Fibroblast of mammary gland (primary cell): ENCODE measurements at regions not wholly inside any gene's neighbourhood (a gene's known extent, or its start where the extent isn't known, plus 50 kb on each side); places are given as distances from the start of the nearest gene placed in this dataset.

Source experiments
- DNase-seq: peaks from one replicate; pipeline ENCODE4 v3.0.0-alpha.2; 2010; ENCODE audit warnings: low read depth
- H3K4me3 ChIP-seq: 2 replicates; pipeline ENCODE4 v1.5.1; 2011; ENCODE audit warnings: low read depth, mild to moderate bottlenecking, low read length, moderate library complexity; ENCODE audit not compliant: control insufficient read depth
- CTCF ChIP-seq: conservative IDR thresholded peaks from 2 replicates; pipeline ENCODE4 v1.5.1; 2011; ENCODE audit warnings: low read depth, low read length, inconsistent platforms; ENCODE audit not compliant: control insufficient read depth, insufficient read depth

- no peak for TF ChIP-seq CTCF
- no peak overlapping the region for H3K4me3 ChIP-seq
- no peak for DNase-seq
Measured at GRCh38 chr1:36743286-36744005, 260.7 kb upstream of the CSF3R start.

GRCh38 chr1:36741066-36741465, 258.4 kb upstream of the CSF3R start:
- no peak for TF ChIP-seq CTCF
- DNase-seq, result no peak
- no peak overlapping the region for H3K4me3 ChIP-seq

GRCh38 chr1:36740446-36740845, 257.7 kb upstream of the CSF3R start:
- DNase-seq, result no peak
- no peak for TF ChIP-seq CTCF

GRCh38 chr1:36739703-36740289, 257.1 kb upstream of the CSF3R start:
- no peak overlapping the region for H3K4me3 ChIP-seq
- no peak for TF ChIP-seq CTCF
- no peak for DNase-seq

More at GRCh38 chr1:36740446-36740845, 257.7 kb upstream of the CSF3R start:
- no peak overlapping the region for H3K4me3 ChIP-seq

GRCh38 chr1:36738245-36738644, 255.5 kb upstream of the CSF3R start:
- no peak for DNase-seq
- TF ChIP-seq CTCF, result no peak
- H3K4me3 ChIP-seq, result no peak overlapping the region

GRCh38 chr1:36737767-36738166, 255.1 kb upstream of the CSF3R start:
- no peak for DNase-seq
- TF ChIP-seq CTCF, result no peak

More at GRCh38 chr1:36737767-36738166, 255.1 kb upstream of the CSF3R start:
- no peak overlapping the region for H3K4me3 ChIP-seq
